Activated CD8-positive, alpha-beta T cell treated with anti-CD3 and anti-CD28 coated beads, Interleukin-2, amount 10 ng/mL, durations not matched to agents 7 days and 5 days (primary cell): ENCODE measurements at regions not wholly inside any gene's neighbourhood (a gene's known extent, or its start where the extent isn't known, plus 50 kb on each side); places are given as distances from the start of the nearest gene placed in this dataset.

Experiments
- ATAC-seq: fragments of 150-1000 bp; cut with Tn5 transposase; one replicate; pipeline ENCODE4 v1.10.0; 2021; ENCODE audit warnings: moderate library complexity
- CTCF ChIA-PET: fragments of 350-600 bp; sonication (Branson Sonifier 250); formaldehyde crosslinking; loops from one replicate; lab custom pipeline; 2021; ENCODE audit warnings: antibody characterized with exemption; lab: Charles Lee
- POLR2A ChIA-PET: fragments of 350-600 bp; sonication (Branson Sonifier 250); formaldehyde crosslinking; loops from one replicate; lab custom pipeline; 2021; ENCODE audit warnings: antibody characterized with exemption; lab: Charles Lee
- DNase-seq: peaks from one replicate; pipeline ENCODE4 v3.0.0-alpha.2; 2020
- H3K27ac Mint-ChIP-seq: one replicate; pipeline ENCODE4 v1.8.0; 2021; ENCODE audit warnings: mild to moderate bottlenecking, mixed read lengths
- H3K27me3 Mint-ChIP-seq: one replicate; pipeline ENCODE4 v1.8.0; 2021; ENCODE audit warnings: low read depth, mixed read lengths
- H3K36me3 Mint-ChIP-seq: one replicate; pipeline ENCODE4 v1.8.0; 2021; ENCODE audit warnings: low read depth, mixed read lengths
- H3K4me1 Mint-ChIP-seq: one replicate; pipeline ENCODE4 v1.8.0; 2021; ENCODE audit warnings: low read depth, mixed read lengths
- H3K4me3 Mint-ChIP-seq: one replicate; pipeline ENCODE4 v1.8.0; 2021; ENCODE audit warnings: mild to moderate bottlenecking, mixed read lengths
- H3K9me3 Mint-ChIP-seq: one replicate; pipeline ENCODE4 v1.8.0; 2022; ENCODE audit warnings: mixed read lengths; ENCODE audit not compliant: insufficient read depth

- ChIA-PET POLR2A (no interaction called here), CTCF (no interaction called here)
- no peaks in the 10 kb centered on the region for H3K36me3 Mint-ChIP-seq
- DNase-seq (no peak), ATAC-seq (no peak)
- no peak overlapping the region for H3K4me3 Mint-ChIP-seq
- no peaks in the 10 kb centered on the region for H3K27me3 Mint-ChIP-seq
- H3K4me1 Mint-ChIP-seq = no peaks in the 10 kb centered on the region
- H3K27ac Mint-ChIP-seq = no peak overlapping the region
- peaks cover 6% of the 10 kb centered on the region for H3K9me3 Mint-ChIP-seq
These were observed 559.7 kb downstream of the JRKL start for GRCh38 chr11:96949464-96949863.

- H3K4me1 Mint-ChIP-seq = no peaks in the 10 kb centered on the region
- peaks cover 4% of the 10 kb centered on the region for H3K9me3 Mint-ChIP-seq
- no peak for DNase-seq
- no peaks in the 10 kb centered on the region for H3K36me3 Mint-ChIP-seq
- H3K4me3 Mint-ChIP-seq = no peak overlapping the region
- no peak for ATAC-seq
- CTCF ChIA-PET = no interaction called here
- H3K27ac Mint-ChIP-seq = no peak overlapping the region
- POLR2A ChIA-PET = no interaction called here
- no peaks in the 10 kb centered on the region for H3K27me3 Mint-ChIP-seq
These were observed 564.9 kb downstream of the JRKL start for GRCh38 chr11:96954587-96955242.

- ATAC-seq (no peak), DNase-seq (no peak)
- no peaks in the 10 kb centered on the region for H3K4me1 Mint-ChIP-seq
- ChIA-PET POLR2A (no interaction called here), CTCF (no interaction called here)
- no peak overlapping the region for H3K4me3 Mint-ChIP-seq
- H3K27me3 Mint-ChIP-seq = no peaks in the 10 kb centered on the region
- peaks cover 8% of the 10 kb centered on the region for H3K9me3 Mint-ChIP-seq
- H3K27ac Mint-ChIP-seq = no peak overlapping the region
- no peaks in the 10 kb centered on the region for H3K36me3 Mint-ChIP-seq
These were observed 570.7 kb downstream of the JRKL start for GRCh38 chr11:96960476-96960875.

- no peak for ATAC-seq
- Mint-ChIP-seq H3K27ac (no peak overlapping the region), H3K9me3 (peaks cover 8% of the 10 kb centered on the region), H3K36me3 (no peaks in the 10 kb centered on the region), H3K27me3 (no peaks in the 10 kb centered on the region), H3K4me1 (no peaks in the 10 kb centered on the region), H3K4me3 (no peak overlapping the region)
- DNase-seq = no peak
- CTCF ChIA-PET = no interaction called here
- POLR2A ChIA-PET = no interaction called here
These were observed 571.1 kb downstream of the JRKL start for GRCh38 chr11:96960926-96961325.

GRCh38 chr11:96961931-96962330 lies 572.1 kb downstream of the JRKL start:
- POLR2A ChIA-PET = no interaction called here
- H3K4me1 Mint-ChIP-seq = no peaks in the 10 kb centered on the region
- H3K9me3 Mint-ChIP-seq = peaks cover 8% of the 10 kb centered on the region
- H3K27me3 Mint-ChIP-seq = no peaks in the 10 kb centered on the region
- ATAC-seq = no peak
- no peak overlapping the region for H3K27ac Mint-ChIP-seq
- H3K4me3 Mint-ChIP-seq = no peak overlapping the region
- CTCF ChIA-PET = no interaction called here
- no peaks in the 10 kb centered on the region for H3K36me3 Mint-ChIP-seq
- no peak for DNase-seq

- no peak for ATAC-seq
- no peak overlapping the region for H3K27ac Mint-ChIP-seq
- no peak overlapping the region for H3K4me3 Mint-ChIP-seq
- POLR2A ChIA-PET = no interaction called here
- CTCF ChIA-PET = no interaction called here
- peaks cover 8% of the 10 kb centered on the region for H3K9me3 Mint-ChIP-seq
- no peaks in the 10 kb centered on the region for H3K27me3 Mint-ChIP-seq
- no peaks in the 10 kb centered on the region for H3K4me1 Mint-ChIP-seq
- H3K36me3 Mint-ChIP-seq = no peaks in the 10 kb centered on the region
- DNase-seq = no peak
These were observed 573.6 kb downstream of the JRKL start for GRCh38 chr11:96963375-96963774.

GRCh38 chr11:96964661-96965060 lies 574.8 kb downstream of the JRKL start:
- no peaks in the 10 kb centered on the region for H3K36me3 Mint-ChIP-seq
- no peaks in the 10 kb centered on the region for H3K27me3 Mint-ChIP-seq
- POLR2A ChIA-PET = no interaction called here
- H3K9me3 Mint-ChIP-seq = peaks cover 4% of the 10 kb centered on the region
- no peak overlapping the region for H3K4me3 Mint-ChIP-seq
- no peak overlapping the region for H3K27ac Mint-ChIP-seq
- DNase-seq = no peak
- H3K4me1 Mint-ChIP-seq = no peaks in the 10 kb centered on the region
- no peak for ATAC-seq
- CTCF ChIA-PET = no interaction called here

- no peak for ATAC-seq
- CTCF ChIA-PET = no interaction called here
- H3K9me3 Mint-ChIP-seq = peaks cover 5% of the 10 kb centered on the region
- H3K4me1 Mint-ChIP-seq = no peaks in the 10 kb centered on the region
- H3K27me3 Mint-ChIP-seq = no peaks in the 10 kb centered on the region
- H3K4me3 Mint-ChIP-seq = no peak overlapping the region
- POLR2A ChIA-PET = no interaction called here
- H3K27ac Mint-ChIP-seq = no peak overlapping the region
- no peaks in the 10 kb centered on the region for H3K36me3 Mint-ChIP-seq
- DNase-seq = no peak
These were observed 577.8 kb downstream of the JRKL start for GRCh38 chr11:96967616-96968015.

- Mint-ChIP-seq H3K4me1 (no peaks in the 10 kb centered on the region), H3K36me3 (no peaks in the 10 kb centered on the region), H3K27ac (no peak overlapping the region), H3K27me3 (no peaks in the 10 kb centered on the region), H3K4me3 (no peak overlapping the region), H3K9me3 (peaks cover 5% of the 10 kb centered on the region)
- CTCF ChIA-PET = no interaction called here
- POLR2A ChIA-PET = no interaction called here
- ATAC-seq = no peak
- no peak for DNase-seq
These were observed 579.4 kb downstream of the JRKL start for GRCh38 chr11:96969251-96969650.

GRCh38 chr11:96978751-96979150 lies 588.9 kb downstream of the JRKL start:
- Mint-ChIP-seq H3K4me3 (no peak overlapping the region), H3K4me1 (no peaks in the 10 kb centered on the region), H3K27ac (no peak overlapping the region), H3K36me3 (no peaks in the 10 kb centered on the region), H3K9me3 (no peaks in the 10 kb centered on the region), H3K27me3 (no peaks in the 10 kb centered on the region)
- ChIA-PET CTCF (no interaction called here), POLR2A (no interaction called here)
- DNase-seq (no peak), ATAC-seq (no peak)

GRCh38 chr11:96986516-96986915 lies 596.7 kb downstream of the JRKL start:
- no peak for ATAC-seq
- Mint-ChIP-seq H3K4me1 (no peaks in the 10 kb centered on the region), H3K36me3 (no peaks in the 10 kb centered on the region), H3K4me3 (no peak overlapping the region), H3K27me3 (no peaks in the 10 kb centered on the region), H3K27ac (no peak overlapping the region), H3K9me3 (no peaks in the 10 kb centered on the region)
- ChIA-PET POLR2A (no interaction called here), CTCF (no interaction called here)
- DNase-seq = no peak

- Mint-ChIP-seq H3K4me1 (no peaks in the 10 kb centered on the region), H3K36me3 (no peaks in the 10 kb centered on the region), H3K4me3 (no peak overlapping the region), H3K27ac (no peak overlapping the region), H3K9me3 (no peaks in the 10 kb centered on the region), H3K27me3 (no peaks in the 10 kb centered on the region)
- DNase-seq (no peak), ATAC-seq (no peak)
- ChIA-PET POLR2A (no interaction called here), CTCF (no interaction called here)
These were observed 601.1 kb downstream of the JRKL start for GRCh38 chr11:96990914-96991313.

GRCh38 chr11:97000481-97000880 lies 610.7 kb downstream of the JRKL start:
- Mint-ChIP-seq H3K36me3 (no peaks in the 10 kb centered on the region), H3K4me3 (no peak overlapping the region), H3K9me3 (no peaks in the 10 kb centered on the region), H3K27ac (no peak overlapping the region), H3K4me1 (no peaks in the 10 kb centered on the region), H3K27me3 (no peaks in the 10 kb centered on the region)
- ChIA-PET CTCF (no interaction called here), POLR2A (no interaction called here)
- DNase-seq (no peak), ATAC-seq (no peak)
